Lower leg skin (tissue), 3 donors: ENCODE measurements at regions not wholly inside any gene's neighbourhood (a gene's known extent, or its start where the extent isn't known, plus 50 kb on each side); places are given as distances from the start of the nearest gene placed in this dataset.

Experiments used
- POLR2A ChIP-seq, 2 donors: fragments of 450-650 bp; IDR thresholded peaks; one replicate each; pipeline ENCODE4 v1.6.1; 2016 to 2017; ENCODE audit warnings: antibody characterized with exemption in 2 of 2, mild to moderate bottlenecking in 1 of 2, moderate library complexity in 1 of 2
- TF ChIP-seq, protein P1 (sequence below), 3 donors: fragments of 450-650 bp; IDR thresholded peaks; one replicate each; pipeline ENCODE4 v1.5.1; 2016; ENCODE audit warnings: antibody characterized with exemption in 3 of 3, mild to moderate bottlenecking in 3 of 3, moderate library complexity in 2 of 3

DNA sequence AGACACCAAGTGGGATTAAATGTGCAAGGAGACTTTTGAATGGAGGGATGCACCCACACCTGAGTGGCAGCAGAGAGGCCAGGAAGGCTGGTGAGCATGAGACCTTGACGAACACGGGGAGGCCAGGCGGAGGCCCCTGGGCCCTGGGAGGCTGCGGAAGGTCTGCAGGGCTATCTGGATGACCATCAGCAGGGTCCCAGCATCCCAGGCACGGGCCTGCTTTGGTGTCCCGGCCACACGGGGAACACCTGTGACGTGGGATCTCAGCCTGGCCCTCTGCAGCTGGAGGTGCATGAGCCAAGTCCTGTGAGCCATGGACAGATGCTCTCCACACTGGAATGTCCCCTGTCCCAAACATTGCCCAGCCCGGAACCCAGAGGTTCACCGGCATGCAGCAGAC is 174.0 kb upstream of the FOXD4L5 start:
- no peak for TF ChIP-seq POLR2A (IDR thresholded peaks at IDR 0.05)
- TF ChIP-seq, protein P1, sequence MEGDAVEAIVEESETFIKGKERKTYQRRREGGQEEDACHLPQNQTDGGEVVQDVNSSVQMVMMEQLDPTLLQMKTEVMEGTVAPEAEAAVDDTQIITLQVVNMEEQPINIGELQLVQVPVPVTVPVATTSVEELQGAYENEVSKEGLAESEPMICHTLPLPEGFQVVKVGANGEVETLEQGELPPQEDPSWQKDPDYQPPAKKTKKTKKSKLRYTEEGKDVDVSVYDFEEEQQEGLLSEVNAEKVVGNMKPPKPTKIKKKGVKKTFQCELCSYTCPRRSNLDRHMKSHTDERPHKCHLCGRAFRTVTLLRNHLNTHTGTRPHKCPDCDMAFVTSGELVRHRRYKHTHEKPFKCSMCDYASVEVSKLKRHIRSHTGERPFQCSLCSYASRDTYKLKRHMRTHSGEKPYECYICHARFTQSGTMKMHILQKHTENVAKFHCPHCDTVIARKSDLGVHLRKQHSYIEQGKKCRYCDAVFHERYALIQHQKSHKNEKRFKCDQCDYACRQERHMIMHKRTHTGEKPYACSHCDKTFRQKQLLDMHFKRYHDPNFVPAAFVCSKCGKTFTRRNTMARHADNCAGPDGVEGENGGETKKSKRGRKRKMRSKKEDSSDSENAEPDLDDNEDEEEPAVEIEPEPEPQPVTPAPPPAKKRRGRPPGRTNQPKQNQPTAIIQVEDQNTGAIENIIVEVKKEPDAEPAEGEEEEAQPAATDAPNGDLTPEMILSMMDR (IDR thresholded peaks at IDR 0.05), result no peak
